Testis (tissue), 2 donors: ENCODE measurements at regions not wholly inside any gene's neighbourhood (a gene's known extent, or its start where the extent isn't known, plus 50 kb on each side); places are given as distances from the start of the nearest gene placed in this dataset.

Source experiments
- DNase-seq: peaks from one replicate; pipeline ENCODE4 v3.0.0-alpha.2; 2019
- H3K27ac ChIP-seq, 2 donors: fragments of 200-600 bp; sonication (generic); one replicate each; pipeline ENCODE4 v1.5.1; 2019
- H3K27me3 ChIP-seq: fragments of 200-600 bp; sonication (generic); one replicate; pipeline ENCODE4 v1.5.1; 2019
- H3K36me3 ChIP-seq: fragments of 200-600 bp; sonication (generic); one replicate; pipeline ENCODE4 v1.5.1; 2017; ENCODE audit warnings: low read depth; ENCODE audit errors: missing control alignments
- H3K4me1 ChIP-seq: fragments of 200-600 bp; sonication (generic); one replicate; pipeline ENCODE4 v1.5.1; 2019
- H3K4me3 ChIP-seq, 2 donors: fragments of 200-600 bp; sonication (generic); one replicate each; pipeline ENCODE4 v1.5.1; 2017 to 2019
- H3K9me3 ChIP-seq: fragments of 200-600 bp; sonication (generic); one replicate; pipeline ENCODE4 v1.5.1; 2017
- CTCF ChIP-seq, 3 experiments: fragments of 450-650 bp in 2 of 3; fragments of 200-600 bp in 1 of 3; sonication (generic) in 1 of 3; IDR thresholded peaks; one replicate each; pipeline ENCODE4 v1.5.1; 2016 to 2019; ENCODE audit warnings: antibody characterized with exemption in 3 of 3, mild to moderate bottlenecking in 2 of 3, moderate library complexity in 1 of 3
- POLR2A ChIP-seq: fragments of 450-650 bp; IDR thresholded peaks from one replicate; pipeline ENCODE4 v1.6.1; 2017; ENCODE audit warnings: antibody characterized with exemption, mild to moderate bottlenecking, moderate library complexity
- WGBS, 2 donors: methylation state at CpG; one replicate each; pipeline ENCODE4 v1.1.5; 2018; 5-methylcytosine and 5-hydroxymethylcytosine counted together
- intact Hi-C: fragments of 100-400 bp; cut with DNase I; formaldehyde crosslinking; loops from one replicate; pipeline ENCODE4 v1.15.1; 2023; ENCODE audit warnings: low total_unique reads

- H3K4me1 ChIP-seq, result no peaks in the 10 kb centered on the region
- no peak overlapping the region for H3K4me3 ChIP-seq
- H3K27ac ChIP-seq, result no peak overlapping the region
- 80 to 90% methylated on average over 2 of the region's 2 CpGs for WGBS, 2 donors
- no peak for DNase-seq
- no peaks in the 10 kb centered on the region for H3K27me3 ChIP-seq
- no peak for TF ChIP-seq POLR2A
- no peaks in the 10 kb centered on the region for H3K9me3 ChIP-seq
- intact Hi-C loops, result no loop called here
- H3K36me3 ChIP-seq, result no peaks in the 10 kb centered on the region
Measured at GRCh38 chr13:73674570-73674969, 459.6 kb downstream of the KLF12 start.

- no peak overlapping the region for H3K27ac ChIP-seq
- intact Hi-C loops, result no loop called here
- WGBS, 2 donors, result 94 to 95% methylated on average over 11 of the region's 11 CpGs
Measured at GRCh38 chr13:73673931-73674330, 460.3 kb downstream of the KLF12 start.

GRCh38 chr13:73672492-73672891 is 461.7 kb downstream of the KLF12 start:
- intact Hi-C loops, result no loop called here
- Histone ChIP-seq H3K27me3 (no peaks in the 10 kb centered on the region), H3K27ac (no peak overlapping the region), H3K36me3 (no peaks in the 10 kb centered on the region), H3K9me3 (no peaks in the 10 kb centered on the region), H3K4me1 (no peaks in the 10 kb centered on the region), H3K4me3 (no peak overlapping the region)
- 45 to 47% methylated on average over 3 of the region's 3 CpGs for WGBS, 2 donors
- TF ChIP-seq POLR2A, result no peak
- TF ChIP-seq CTCF (IDR thresholded peaks at IDR 0.05), result no peak
- no peak for DNase-seq

More at GRCh38 chr13:73673931-73674330, 460.3 kb downstream of the KLF12 start:
- no peaks in the 10 kb centered on the region for H3K27me3 ChIP-seq
- H3K4me1 ChIP-seq, result no peaks in the 10 kb centered on the region
- no peaks in the 10 kb centered on the region for H3K9me3 ChIP-seq
- TF ChIP-seq CTCF (IDR thresholded peaks at IDR 0.05) (no peak), POLR2A (no peak)
- DNase-seq, result no peak
- no peak overlapping the region for H3K4me3 ChIP-seq
- no peaks in the 10 kb centered on the region for H3K36me3 ChIP-seq

GRCh38 chr13:73671732-73672131 is 462.5 kb downstream of the KLF12 start:
- no peaks in the 10 kb centered on the region for H3K4me1 ChIP-seq
- H3K9me3 ChIP-seq, result no peaks in the 10 kb centered on the region
- no peaks in the 10 kb centered on the region for H3K36me3 ChIP-seq
- intact Hi-C loops, result no loop called here
- WGBS, 2 donors, result 89 to 96% methylated on average over 5 of the region's 5 CpGs
- no peaks in the 10 kb centered on the region for H3K27me3 ChIP-seq
- no peak for DNase-seq
- TF ChIP-seq POLR2A (no peak), CTCF (IDR thresholded peaks at IDR 0.05) (no peak)
- no peak overlapping the region for H3K4me3 ChIP-seq
- H3K27ac ChIP-seq, result no peak overlapping the region

- Histone ChIP-seq H3K27me3 (no peaks in the 10 kb centered on the region), H3K36me3 (no peaks in the 10 kb centered on the region), H3K9me3 (no peaks in the 10 kb centered on the region), H3K4me1 (no peaks in the 10 kb centered on the region), H3K4me3 (no peak overlapping the region), H3K27ac (no peak overlapping the region)
- DNase-seq, result no peak
- 90 to 93% methylated on average over 2 of the region's 2 CpGs for whole genome bisulfite sequencing, 2 donors
- intact Hi-C loops, result no loop called here
- TF ChIP-seq POLR2A (no peak), CTCF (IDR thresholded peaks at IDR 0.05) (no peak)
Measured at GRCh38 chr13:73671011-73671410, 463.2 kb downstream of the KLF12 start.
